ENCODE measurements at regions not wholly inside any gene's neighbourhood (a gene's known extent, or its start where the extent isn't known, plus 50 kb on each side); places are given as distances from the start of the nearest gene placed in this dataset.

DNA sequence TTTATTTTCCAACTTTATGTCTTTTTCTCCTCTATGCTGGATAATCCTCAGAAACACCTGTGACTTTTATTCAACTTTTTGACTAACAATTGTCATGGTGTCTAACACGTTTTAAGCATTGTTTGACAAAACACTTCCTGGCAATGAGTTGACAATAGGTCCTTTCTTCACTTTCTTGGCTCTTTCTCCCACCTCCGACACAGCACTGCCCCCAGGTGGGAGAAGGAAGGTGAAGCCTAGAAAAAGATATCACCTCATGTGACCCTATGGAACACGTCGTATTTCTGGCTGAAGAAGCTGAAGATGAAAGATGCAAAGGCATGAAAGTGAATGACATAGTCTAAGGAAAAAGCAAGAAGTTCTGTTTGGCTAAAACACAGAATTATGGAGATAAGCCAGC, 430.0 kb downstream of the ETNK1 start:
- WGBS, result 6% methylated on average over 4 of the region's 4 CpGs
- Histone ChIP-seq H3K9ac (ENCODE audit: low read depth in 1 of 2, low read length in 2 of 2) (no peak overlapping the region), H3K4me1 (ENCODE audit: control insufficient read depth in 4 of 4, insufficient read depth in 4 of 4, low read length in 3 of 4) (peaks cover 0 to 3% (median 0%) of the 10 kb centered on the region in 4 donors), H3K27ac (ENCODE audit: low read depth in 1 of 2, low read length in 2 of 2) (no peak overlapping the region), H3K4me3 (ENCODE audit: low read depth in 1 of 3, low read length in 3 of 3) (no peak overlapping the region), H3K27me3 (ENCODE audit: control insufficient read depth in 4 of 4, insufficient read depth in 4 of 4, low read length in 3 of 4) (no peaks in the 10 kb centered on the region), H3K36me3 (ENCODE audit: control insufficient read depth in 4 of 4, insufficient read depth in 3 of 4, low read depth in 1 of 4, low read length in 3 of 4) (no peaks in the 10 kb centered on the region), H3K9me3 (ENCODE audit: control insufficient read depth in 4 of 4, low read length in 3 of 4) (no peaks in the 10 kb centered on the region)
- TF ChIP-seq HNF4G (IDR thresholded peaks at IDR 0.05) (no peak), CTCF (IDR thresholded peaks at IDR 0.05; ENCODE audit: low read depth, low read length, missing input control) (peak; percentile 65), RAD21 (IDR thresholded peaks at IDR 0.05) (peak; percentile 96 to 98), HNF4A (conservative IDR thresholded peaks at IDR 0.05) (peak in 1 of 2 donors; percentile 10), MAX (IDR thresholded peaks at IDR 0.05) (no peak), NR2F2 (IDR thresholded peaks at IDR 0.05) (no peak), FOXA1 (IDR thresholded peaks at IDR 0.05) (no peak), RXRA (IDR thresholded peaks at IDR 0.05) (peak; percentile 75 to 92)
- DNase-seq (ENCODE audit: low spot score), result no peak

- no peaks in the 10 kb centered on the region for H3K36me3 ChIP-seq (ENCODE audit: control insufficient read depth in 4 of 4, insufficient read depth in 3 of 4, low read depth in 1 of 4, low read length in 3 of 4)
- DNase-seq (ENCODE audit: low spot score), result no peak
- H3K27ac ChIP-seq (ENCODE audit: low read depth in 1 of 2, low read length in 2 of 2), result no peak overlapping the region
- no peaks in the 10 kb centered on the region for H3K9me3 ChIP-seq (ENCODE audit: control insufficient read depth in 4 of 4, low read length in 3 of 4)
- no peaks in the 10 kb centered on the region for H3K27me3 ChIP-seq (ENCODE audit: control insufficient read depth in 4 of 4, insufficient read depth in 4 of 4, low read length in 3 of 4)
- 79% methylated on average over 2 of the region's 2 CpGs for WGBS
- no peak overlapping the region for H3K9ac ChIP-seq (ENCODE audit: low read depth in 1 of 2, low read length in 2 of 2)
- TF ChIP-seq HNF4G (IDR thresholded peaks at IDR 0.05), result no peak
- TF ChIP-seq JUND (IDR thresholded peaks at IDR 0.05), result no peak
- no peak for TF ChIP-seq RAD21 (IDR thresholded peaks at IDR 0.05)
- TF ChIP-seq YY1 (IDR thresholded peaks at IDR 0.05), result no peak
- no peak for TF ChIP-seq FOXA2 (IDR thresholded peaks at IDR 0.05)
- no peak for TF ChIP-seq NR2F2 (IDR thresholded peaks at IDR 0.05)
- no peak for TF ChIP-seq TAF1 (conservative IDR thresholded peaks at IDR 0.05)
- TF ChIP-seq RXRA (IDR thresholded peaks at IDR 0.05), result no peak
- no peak for TF ChIP-seq HNF4A (conservative IDR thresholded peaks at IDR 0.05)
- TF ChIP-seq CTCF (IDR thresholded peaks at IDR 0.05; ENCODE audit: low read depth, low read length, missing input control), result no peak
- no peak for TF ChIP-seq FOXA1 (IDR thresholded peaks at IDR 0.05)
- TF ChIP-seq EGR1 (IDR thresholded peaks at IDR 0.05; ENCODE audit: low read depth in 2 of 2), result no peak
- TF ChIP-seq, protein P1, sequence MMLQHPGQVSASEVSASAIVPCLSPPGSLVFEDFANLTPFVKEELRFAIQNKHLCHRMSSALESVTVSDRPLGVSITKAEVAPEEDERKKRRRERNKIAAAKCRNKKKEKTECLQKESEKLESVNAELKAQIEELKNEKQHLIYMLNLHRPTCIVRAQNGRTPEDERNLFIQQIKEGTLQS (IDR thresholded peaks at IDR 0.05), result no peak
- H3K4me1 ChIP-seq (ENCODE audit: control insufficient read depth in 4 of 4, insufficient read depth in 4 of 4, low read length in 3 of 4), result peaks cover 0 to 3% (median 0%) of the 10 kb centered on the region in 4 donors
- no peak overlapping the region for H3K4me3 ChIP-seq (ENCODE audit: low read depth in 1 of 3, low read length in 3 of 3)
These were observed 432.6 kb downstream of the ETNK1 start for GRCh38 chr12:23057571-23057970.

- no peak overlapping the region for H3K27ac ChIP-seq (ENCODE audit: low read depth in 1 of 2, low read length in 2 of 2)
- no peaks in the 10 kb centered on the region for H3K9me3 ChIP-seq (ENCODE audit: control insufficient read depth in 4 of 4, low read length in 3 of 4)
- WGBS, result 70% methylated on average over 3 of the region's 3 CpGs
- no peaks in the 10 kb centered on the region for H3K27me3 ChIP-seq (ENCODE audit: control insufficient read depth in 4 of 4, insufficient read depth in 4 of 4, low read length in 3 of 4)
- H3K4me3 ChIP-seq (ENCODE audit: low read depth in 1 of 3, low read length in 3 of 3), result no peak overlapping the region
- no peak for DNase-seq (ENCODE audit: low spot score)
- peaks cover 0 to under 1% (median 0%) of the 10 kb centered on the region in 4 donors for H3K4me1 ChIP-seq (ENCODE audit: control insufficient read depth in 4 of 4, insufficient read depth in 4 of 4, low read length in 3 of 4)
- no peak overlapping the region for H3K9ac ChIP-seq (ENCODE audit: low read depth in 1 of 2, low read length in 2 of 2)
- no peaks in the 10 kb centered on the region for H3K36me3 ChIP-seq (ENCODE audit: control insufficient read depth in 4 of 4, insufficient read depth in 3 of 4, low read depth in 1 of 4, low read length in 3 of 4)
- no peak for TF ChIP-seq RXRA (IDR thresholded peaks at IDR 0.05)
- no peak for TF ChIP-seq JUND (IDR thresholded peaks at IDR 0.05)
- no peak for TF ChIP-seq MAX (IDR thresholded peaks at IDR 0.05)
- TF ChIP-seq EGR1 (IDR thresholded peaks at IDR 0.05; ENCODE audit: low read depth in 2 of 2), result no peak
- TF ChIP-seq SP1 (IDR thresholded peaks at IDR 0.05), result no peak
- no peak for TF ChIP-seq ZBTB33 (IDR thresholded peaks at IDR 0.05)
- TF ChIP-seq GABPA (IDR thresholded peaks at IDR 0.05 in 1 of 2, conservative IDR thresholded peaks at IDR 0.05 in 1 of 2), result no peak
- no peak for TF ChIP-seq FOXA2 (IDR thresholded peaks at IDR 0.05)
- TF ChIP-seq RAD21 (IDR thresholded peaks at IDR 0.05), result no peak
These were observed 435.2 kb downstream of the ETNK1 start for GRCh38 chr12:23060161-23060560.

Data from liver (tissue), 8 donors.